ENCODE measurements at regions not wholly inside any gene's neighbourhood (a gene's known extent, or its start where the extent isn't known, plus 50 kb on each side); places are given as distances from the start of the nearest gene placed in this dataset.

DNA sequence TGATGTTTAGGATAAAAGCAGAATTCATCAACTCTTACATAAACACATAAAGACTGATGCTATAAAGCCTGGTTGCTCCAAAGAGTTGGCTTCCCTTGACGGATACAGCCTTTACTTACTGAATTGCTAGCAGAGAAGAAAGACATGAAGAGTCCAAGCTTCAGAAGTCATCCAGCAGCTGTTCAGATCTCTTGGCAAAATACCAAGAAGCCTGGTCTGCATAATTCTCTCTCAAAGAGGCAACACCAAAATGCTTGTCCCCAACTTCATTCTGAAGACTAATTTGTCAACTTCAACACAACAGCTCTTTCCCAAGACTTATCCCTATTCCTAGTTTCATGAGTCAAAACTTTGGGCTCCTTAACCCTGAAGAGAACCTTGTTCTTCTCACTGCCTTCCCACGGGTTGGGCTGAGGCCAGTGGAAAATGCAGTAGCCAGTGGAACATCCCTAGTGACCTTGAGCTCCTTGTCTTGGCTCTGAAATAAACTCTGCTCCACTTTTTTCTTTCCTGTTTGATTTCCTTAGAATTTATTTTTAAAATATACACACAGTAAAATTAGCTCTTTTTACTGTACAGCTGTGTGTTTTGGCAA is 119.2 kb upstream of the THBS1 start:
- no peaks in the 10 kb centered on the region for H3K27me3 ChIP-seq (ENCODE audit: insufficient read depth, low read length)
- no peak overlapping the region for H3K4me2 ChIP-seq (ENCODE audit: low read length)
- H4K91ac ChIP-seq (ENCODE audit: low read depth, low read length), result no peak overlapping the region
- no peak overlapping the region for H3K14ac ChIP-seq (ENCODE audit: low read length)
- H3K18ac ChIP-seq (ENCODE audit: low read length), result no peak overlapping the region
- peaks cover 0 to 2% of the 10 kb centered on the region in 2 experiments for H3K36me3 ChIP-seq (ENCODE audit: control insufficient read depth in 1 of 2, insufficient read depth in 2 of 2, low read length in 2 of 2)
- no peaks in the 10 kb centered on the region for H3K9me3 ChIP-seq (ENCODE audit: insufficient read depth, low read depth, low read length)
- H3K4me3 ChIP-seq (ENCODE audit: low read depth, low read length), result no peak overlapping the region
- no peak overlapping the region for H2AK5ac ChIP-seq (ENCODE audit: low read length)
- H2BK5ac ChIP-seq (ENCODE audit: low read depth, low read length, poor library complexity), result no peak overlapping the region
- no peaks in the 10 kb centered on the region for H3K4me1 ChIP-seq (ENCODE audit: control insufficient read depth in 1 of 2, insufficient read depth in 2 of 2, low read length in 2 of 2)
- H3K79me2 ChIP-seq (ENCODE audit: control insufficient read depth, insufficient read depth, low read length, poor library complexity), result no peaks in the 10 kb centered on the region
- H3K79me1 ChIP-seq (ENCODE audit: low read length), result no peaks in the 10 kb centered on the region
- no peak overlapping the region for H4K8ac ChIP-seq (ENCODE audit: low read depth, low read length)
- WGBS (ENCODE audit: extremely low coverage, insufficient coverage, insufficient read length), result no CpG with 5 or more reads among the region's 2 CpGs
- no peak overlapping the region for H2AFZ ChIP-seq (ENCODE audit: insufficient read depth, low read length, poor library complexity)
- H3K4ac ChIP-seq (ENCODE audit: low read depth, low read length), result no peak overlapping the region
- no peak overlapping the region for H3K23ac ChIP-seq (ENCODE audit: low read length)
- H2BK120ac ChIP-seq (ENCODE audit: insufficient read depth, low read length, poor library complexity), result no peak overlapping the region
- no peak overlapping the region for H3K9ac ChIP-seq (ENCODE audit: low read length)
- no peak overlapping the region for H4K12ac ChIP-seq (ENCODE audit: low read depth, low read length)
- no peak for DNase-seq
- no peak overlapping the region for H2BK12ac ChIP-seq (ENCODE audit: low read length)
- no peak overlapping the region for H3K27ac ChIP-seq (ENCODE audit: low read depth, low read length)

DNA sequence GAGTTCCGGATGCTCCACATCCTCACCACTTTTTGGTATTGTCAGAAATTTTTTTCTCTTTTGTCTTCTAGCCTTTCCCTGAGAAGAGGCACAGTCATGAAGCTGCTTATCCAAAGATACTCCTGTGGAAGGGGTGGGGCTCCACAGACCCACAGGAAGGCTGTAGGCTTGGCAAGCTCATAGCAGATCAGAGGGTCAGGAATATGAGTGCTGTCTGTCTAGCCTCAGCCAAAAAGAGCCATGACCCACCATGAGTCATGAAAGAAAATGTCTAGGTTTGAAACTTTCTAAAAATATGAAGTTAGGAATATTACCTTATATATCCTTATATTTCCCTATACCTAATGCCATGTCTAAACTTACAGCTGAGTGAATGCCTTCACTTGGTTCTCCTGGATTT is 118.2 kb upstream of the THBS1 start:
- H3K18ac ChIP-seq (ENCODE audit: low read length), result no peak overlapping the region
- H3K23ac ChIP-seq (ENCODE audit: low read length), result no peak overlapping the region
- no peak overlapping the region for H3K27ac ChIP-seq (ENCODE audit: low read depth, low read length)
- H2BK12ac ChIP-seq (ENCODE audit: low read length), result no peak overlapping the region
- H3K27me3 ChIP-seq (ENCODE audit: insufficient read depth, low read length), result no peaks in the 10 kb centered on the region
- no peak overlapping the region for H2BK120ac ChIP-seq (ENCODE audit: insufficient read depth, low read length, poor library complexity)
- no peak overlapping the region for H2AFZ ChIP-seq (ENCODE audit: insufficient read depth, low read length, poor library complexity)
- no peak overlapping the region for H4K91ac ChIP-seq (ENCODE audit: low read depth, low read length)
- no peaks in the 10 kb centered on the region for H3K4me1 ChIP-seq (ENCODE audit: control insufficient read depth in 1 of 2, insufficient read depth in 2 of 2, low read length in 2 of 2)
- no peak overlapping the region for H4K8ac ChIP-seq (ENCODE audit: low read depth, low read length)
- H4K12ac ChIP-seq (ENCODE audit: low read depth, low read length), result no peak overlapping the region
- H3K9me3 ChIP-seq (ENCODE audit: insufficient read depth, low read depth, low read length), result no peaks in the 10 kb centered on the region
- H3K79me1 ChIP-seq (ENCODE audit: low read length), result no peaks in the 10 kb centered on the region
- no peak overlapping the region for H3K14ac ChIP-seq (ENCODE audit: low read length)
- no peak overlapping the region for H2AK5ac ChIP-seq (ENCODE audit: low read length)
- no peaks in the 10 kb centered on the region for H3K79me2 ChIP-seq (ENCODE audit: control insufficient read depth, insufficient read depth, low read length, poor library complexity)
- H3K36me3 ChIP-seq (ENCODE audit: control insufficient read depth in 1 of 2, insufficient read depth in 2 of 2, low read length in 2 of 2), result peaks cover 0 to 2% of the 10 kb centered on the region in 2 experiments
- H2BK5ac ChIP-seq (ENCODE audit: low read depth, low read length, poor library complexity), result no peak overlapping the region
- no peak for DNase-seq
- no peak overlapping the region for H3K9ac ChIP-seq (ENCODE audit: low read length)
- WGBS (ENCODE audit: extremely low coverage, insufficient coverage, insufficient read length), result no CpG with 5 or more reads among the region's 1 CpG
- H3K4me3 ChIP-seq (ENCODE audit: low read depth, low read length), result no peak overlapping the region
- no peak overlapping the region for H3K4ac ChIP-seq (ENCODE audit: low read depth, low read length)
- no peak overlapping the region for H3K4me2 ChIP-seq (ENCODE audit: low read length)

DNA sequence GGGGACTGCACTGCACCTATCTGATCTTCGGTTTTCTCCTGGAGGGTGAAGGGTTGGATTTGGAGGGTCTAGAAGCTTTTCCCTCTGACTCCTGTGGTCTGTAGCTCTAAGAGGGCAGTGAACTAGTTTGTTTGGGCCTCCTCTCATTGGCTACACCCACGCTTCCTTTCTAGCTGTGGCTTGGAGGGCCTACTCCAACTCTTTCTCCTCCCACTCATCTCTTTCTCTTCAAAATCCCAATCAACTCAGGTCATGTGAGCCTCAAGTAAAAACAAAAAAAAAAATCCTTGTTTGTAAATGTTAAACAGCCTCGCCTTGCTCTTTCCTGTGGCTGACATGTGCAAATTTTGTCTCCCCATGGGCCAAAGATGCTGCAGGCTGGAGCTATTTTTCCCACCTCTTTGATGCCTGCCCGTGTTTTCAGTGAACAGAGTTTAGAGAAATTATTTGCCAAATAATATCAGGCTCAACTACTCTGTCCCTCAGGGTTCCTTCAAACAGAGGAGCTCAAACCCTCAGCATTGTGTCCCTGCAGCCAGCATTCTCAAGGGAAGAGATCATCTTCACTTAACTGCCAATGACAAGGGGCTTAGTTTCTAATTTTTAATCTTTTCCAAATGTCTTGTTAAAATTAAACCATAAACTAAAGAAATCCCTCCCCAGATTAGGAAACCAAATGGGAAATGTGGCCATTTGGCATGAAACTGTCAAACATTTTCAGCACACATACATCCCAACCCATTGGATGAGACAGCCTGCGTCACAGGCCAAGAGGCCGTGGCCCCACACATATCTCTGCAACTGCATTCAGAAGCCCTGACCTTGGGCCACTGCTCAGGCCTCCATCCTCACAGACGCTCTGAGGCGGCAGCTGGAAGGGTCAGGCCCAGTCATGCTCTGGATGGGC is 114.8 kb upstream of the THBS1 start:
- Histone ChIP-seq H3K4ac (ENCODE audit: low read depth, low read length) (no peak overlapping the region), H4K12ac (ENCODE audit: low read depth, low read length) (no peak overlapping the region), H3K79me1 (ENCODE audit: low read length) (no peaks in the 10 kb centered on the region)

DNA sequence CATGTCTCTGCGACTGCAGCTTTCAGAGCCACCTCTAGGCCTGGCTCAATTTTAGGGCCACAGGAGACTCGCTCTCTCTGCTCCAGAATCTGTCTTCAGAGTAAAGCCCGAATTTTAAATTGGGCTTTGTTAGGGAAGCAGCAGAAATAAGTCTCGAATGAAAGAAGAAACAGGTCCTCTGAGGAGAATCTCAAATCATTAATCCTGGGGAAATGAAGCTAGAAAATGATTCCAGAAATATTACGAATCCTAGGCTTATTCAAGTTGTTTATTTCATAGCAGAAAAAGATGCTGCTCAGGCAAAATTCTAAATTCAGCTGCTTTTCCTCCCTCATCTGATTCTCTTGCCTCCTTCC is 114.2 kb upstream of the THBS1 start:
- Histone ChIP-seq H2AFZ (ENCODE audit: insufficient read depth, low read length, poor library complexity) (no peak overlapping the region), H3K4me3 (ENCODE audit: low read depth, low read length) (no peak overlapping the region), H3K9ac (ENCODE audit: low read length) (no peak overlapping the region), H3K36me3 (ENCODE audit: control insufficient read depth in 1 of 2, insufficient read depth in 2 of 2, low read length in 2 of 2) (peaks cover 0 to 2% of the 10 kb centered on the region in 2 experiments), H3K4ac (ENCODE audit: low read depth, low read length) (no peak overlapping the region), H3K18ac (ENCODE audit: low read length) (no peak overlapping the region), H2BK5ac (ENCODE audit: low read depth, low read length, poor library complexity) (no peak overlapping the region), H3K27ac (ENCODE audit: low read depth, low read length) (no peak overlapping the region), H4K91ac (ENCODE audit: low read depth, low read length) (no peak overlapping the region), H3K79me1 (ENCODE audit: low read length) (no peaks in the 10 kb centered on the region), H4K8ac (ENCODE audit: low read depth, low read length) (no peak overlapping the region), H3K4me2 (ENCODE audit: low read length) (no peak overlapping the region), H2BK12ac (ENCODE audit: low read length) (no peak overlapping the region), H3K79me2 (ENCODE audit: control insufficient read depth, insufficient read depth, low read length, poor library complexity) (no peaks in the 10 kb centered on the region), H3K14ac (ENCODE audit: low read length) (no peak overlapping the region), H2BK120ac (ENCODE audit: insufficient read depth, low read length, poor library complexity) (no peak overlapping the region), H3K27me3 (ENCODE audit: insufficient read depth, low read length) (no peaks in the 10 kb centered on the region), H3K9me3 (ENCODE audit: insufficient read depth, low read depth, low read length) (no peaks in the 10 kb centered on the region), H3K23ac (ENCODE audit: low read length) (no peak overlapping the region), H3K4me1 (ENCODE audit: control insufficient read depth in 1 of 2, insufficient read depth in 2 of 2, low read length in 2 of 2) (no peaks in the 10 kb centered on the region), H2AK5ac (ENCODE audit: low read length) (no peak overlapping the region), H4K12ac (ENCODE audit: low read depth, low read length) (no peak overlapping the region)
- WGBS (ENCODE audit: extremely low coverage, insufficient coverage, insufficient read length), result no CpG with 5 or more reads among the region's 5 CpGs
- no peak for DNase-seq

More for the DNA sequence above, 114.8 kb upstream of the THBS1 start:
- H2AFZ ChIP-seq (ENCODE audit: insufficient read depth, low read length, poor library complexity), result no peak overlapping the region
- no peak overlapping the region for H3K4me3 ChIP-seq (ENCODE audit: low read depth, low read length)
- no peaks in the 10 kb centered on the region for H3K79me2 ChIP-seq (ENCODE audit: control insufficient read depth, insufficient read depth, low read length, poor library complexity)
- H3K4me1 ChIP-seq (ENCODE audit: control insufficient read depth in 1 of 2, insufficient read depth in 2 of 2, low read length in 2 of 2), result no peaks in the 10 kb centered on the region
- no peak overlapping the region for H3K4me2 ChIP-seq (ENCODE audit: low read length)
- no peak overlapping the region for H2BK12ac ChIP-seq (ENCODE audit: low read length)
- no CpG with 5 or more reads among the region's 8 CpGs for WGBS (ENCODE audit: extremely low coverage, insufficient coverage, insufficient read length)
- no peak overlapping the region for H3K27ac ChIP-seq (ENCODE audit: low read depth, low read length)
- H2BK5ac ChIP-seq (ENCODE audit: low read depth, low read length, poor library complexity), result no peak overlapping the region
- no peak overlapping the region for H3K23ac ChIP-seq (ENCODE audit: low read length)
- no peak overlapping the region for H4K8ac ChIP-seq (ENCODE audit: low read depth, low read length)
- DNase-seq, result no peak
- no peak overlapping the region for H2AK5ac ChIP-seq (ENCODE audit: low read length)
- no peak overlapping the region for H2BK120ac ChIP-seq (ENCODE audit: insufficient read depth, low read length, poor library complexity)
- H3K14ac ChIP-seq (ENCODE audit: low read length), result no peak overlapping the region
- no peaks in the 10 kb centered on the region for H3K9me3 ChIP-seq (ENCODE audit: insufficient read depth, low read depth, low read length)
- H3K27me3 ChIP-seq (ENCODE audit: insufficient read depth, low read length), result no peaks in the 10 kb centered on the region
- no peak overlapping the region for H3K9ac ChIP-seq (ENCODE audit: low read length)
- H3K36me3 ChIP-seq (ENCODE audit: control insufficient read depth in 1 of 2, insufficient read depth in 2 of 2, low read length in 2 of 2), result peaks cover 0 to 2% of the 10 kb centered on the region in 2 experiments
- no peak overlapping the region for H3K18ac ChIP-seq (ENCODE audit: low read length)
- H4K91ac ChIP-seq (ENCODE audit: low read depth, low read length), result no peak overlapping the region

Measured in trophoblast cell (in vitro differentiated cells and primary cell).